ENCODE measurements at regions not wholly inside any gene's neighbourhood (a gene's known extent, or its start where the extent isn't known, plus 50 kb on each side); places are given as distances from the start of the nearest gene placed in this dataset.

DNA sequence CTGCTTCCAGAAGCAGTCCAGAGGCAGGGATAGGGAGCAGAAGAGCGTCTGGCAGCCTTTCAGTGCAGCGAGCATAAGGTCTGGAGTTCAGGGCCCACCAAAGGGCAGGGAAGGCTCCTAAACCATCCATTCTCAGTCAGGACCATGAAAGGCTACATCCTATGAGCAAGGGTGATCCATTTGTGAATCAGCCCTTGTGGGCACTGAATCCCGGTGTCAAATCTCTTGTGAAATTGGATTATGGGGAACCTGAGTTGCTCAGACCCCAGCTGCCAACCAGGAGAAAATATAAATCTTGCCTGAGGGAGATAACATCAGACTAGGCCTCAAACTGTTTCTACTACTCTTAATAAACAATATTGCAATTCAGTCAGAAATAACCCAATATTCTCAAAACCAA lies 204.4 kb downstream of the SYK start:
- no peaks in the 10 kb centered on the region for H3K9me2 ChIP-seq
- no peaks in the 10 kb centered on the region for H4K20me1 ChIP-seq (ENCODE audit: insufficient read depth)
- H3K4me2 ChIP-seq: no peak overlapping the region
- no peak overlapping the region for H3K9ac ChIP-seq
- POLR2A ChIA-PET: no interaction called here
- H3K36me3 ChIP-seq (replicated peaks in 1 of 2; ENCODE audit: control insufficient read depth in 1 of 2, insufficient read depth in 2 of 2, low read length in 1 of 2): no peaks in the 10 kb centered on the region
- H3K9me3 ChIP-seq: no peaks in the 10 kb centered on the region
- TF ChIP-seq TAF1 (IDR thresholded peaks at IDR 0.05; ENCODE audit: borderline replicate concordance, low read depth, low read length) (no peak), NFIC (IDR thresholded peaks at IDR 0.05; ENCODE audit: borderline replicate concordance) (no peak), EP300 (IDR thresholded peaks at IDR 0.05; ENCODE audit: borderline replicate concordance in 1 of 2, low read depth in 1 of 2, low read length in 1 of 2) (no peak), EZH2phosphoT487 (IDR thresholded peaks at IDR 0.05; ENCODE audit: borderline replicate concordance, low read depth) (no peak), TEAD4 (IDR thresholded peaks at IDR 0.05; ENCODE audit: borderline replicate concordance, insufficient read depth) (no peak), CHD2 (IDR thresholded peaks at IDR 0.05; ENCODE audit: low read length, partially characterized antibody) (no peak), FOXM1 (IDR thresholded peaks at IDR 0.05; ENCODE audit: low read depth) (no peak), SIN3A (IDR thresholded peaks at IDR 0.05; ENCODE audit: borderline replicate concordance, low read depth, low read length) (no peak), RXRA (IDR thresholded peaks at IDR 0.05; ENCODE audit: borderline replicate concordance, low read depth) (no peak), RAD21 (IDR thresholded peaks at IDR 0.05; ENCODE audit: low read length) (no peak), FOSL2 (IDR thresholded peaks at IDR 0.05; ENCODE audit: borderline replicate concordance, low read depth) (no peak), MEF2A (IDR thresholded peaks at IDR 0.05; ENCODE audit: borderline replicate concordance, low read depth) (no peak)
- TF ChIP-seq, protein P1, sequence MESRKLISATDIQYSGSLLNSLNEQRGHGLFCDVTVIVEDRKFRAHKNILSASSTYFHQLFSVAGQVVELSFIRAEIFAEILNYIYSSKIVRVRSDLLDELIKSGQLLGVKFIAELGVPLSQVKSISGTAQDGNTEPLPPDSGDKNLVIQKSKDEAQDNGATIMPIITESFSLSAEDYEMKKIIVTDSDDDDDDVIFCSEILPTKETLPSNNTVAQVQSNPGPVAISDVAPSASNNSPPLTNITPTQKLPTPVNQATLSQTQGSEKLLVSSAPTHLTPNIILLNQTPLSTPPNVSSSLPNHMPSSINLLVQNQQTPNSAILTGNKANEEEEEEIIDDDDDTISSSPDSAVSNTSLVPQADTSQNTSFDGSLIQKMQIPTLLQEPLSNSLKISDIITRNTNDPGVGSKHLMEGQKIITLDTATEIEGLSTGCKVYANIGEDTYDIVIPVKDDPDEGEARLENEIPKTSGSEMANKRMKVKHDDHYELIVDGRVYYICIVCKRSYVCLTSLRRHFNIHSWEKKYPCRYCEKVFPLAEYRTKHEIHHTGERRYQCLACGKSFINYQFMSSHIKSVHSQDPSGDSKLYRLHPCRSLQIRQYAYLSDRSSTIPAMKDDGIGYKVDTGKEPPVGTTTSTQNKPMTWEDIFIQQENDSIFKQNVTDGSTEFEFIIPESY (IDR thresholded peaks at IDR 0.05; ENCODE audit: borderline replicate concordance, low read depth): no peak
- TF ChIP-seq, protein P2, sequence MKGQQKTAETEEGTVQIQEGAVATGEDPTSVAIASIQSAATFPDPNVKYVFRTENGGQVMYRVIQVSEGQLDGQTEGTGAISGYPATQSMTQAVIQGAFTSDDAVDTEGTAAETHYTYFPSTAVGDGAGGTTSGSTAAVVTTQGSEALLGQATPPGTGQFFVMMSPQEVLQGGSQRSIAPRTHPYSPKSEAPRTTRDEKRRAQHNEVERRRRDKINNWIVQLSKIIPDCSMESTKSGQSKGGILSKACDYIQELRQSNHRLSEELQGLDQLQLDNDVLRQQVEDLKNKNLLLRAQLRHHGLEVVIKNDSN (IDR thresholded peaks at IDR 0.05; ENCODE audit: borderline replicate concordance, low read depth): no peak
- TF ChIP-seq, protein P3, sequence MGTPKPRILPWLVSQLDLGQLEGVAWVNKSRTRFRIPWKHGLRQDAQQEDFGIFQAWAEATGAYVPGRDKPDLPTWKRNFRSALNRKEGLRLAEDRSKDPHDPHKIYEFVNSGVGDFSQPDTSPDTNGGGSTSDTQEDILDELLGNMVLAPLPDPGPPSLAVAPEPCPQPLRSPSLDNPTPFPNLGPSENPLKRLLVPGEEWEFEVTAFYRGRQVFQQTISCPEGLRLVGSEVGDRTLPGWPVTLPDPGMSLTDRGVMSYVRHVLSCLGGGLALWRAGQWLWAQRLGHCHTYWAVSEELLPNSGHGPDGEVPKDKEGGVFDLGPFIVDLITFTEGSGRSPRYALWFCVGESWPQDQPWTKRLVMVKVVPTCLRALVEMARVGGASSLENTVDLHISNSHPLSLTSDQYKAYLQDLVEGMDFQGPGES (IDR thresholded peaks at IDR 0.05; ENCODE audit: low read depth, low read length): no peak
- TF ChIP-seq, protein P4, sequence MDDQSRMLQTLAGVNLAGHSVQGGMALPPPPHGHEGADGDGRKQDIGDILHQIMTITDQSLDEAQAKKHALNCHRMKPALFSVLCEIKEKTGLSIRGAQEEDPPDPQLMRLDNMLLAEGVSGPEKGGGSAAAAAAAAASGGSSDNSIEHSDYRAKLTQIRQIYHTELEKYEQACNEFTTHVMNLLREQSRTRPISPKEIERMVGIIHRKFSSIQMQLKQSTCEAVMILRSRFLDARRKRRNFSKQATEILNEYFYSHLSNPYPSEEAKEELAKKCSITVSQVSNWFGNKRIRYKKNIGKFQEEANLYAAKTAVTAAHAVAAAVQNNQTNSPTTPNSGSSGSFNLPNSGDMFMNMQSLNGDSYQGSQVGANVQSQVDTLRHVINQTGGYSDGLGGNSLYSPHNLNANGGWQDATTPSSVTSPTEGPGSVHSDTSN (IDR thresholded peaks at IDR 0.05): no peak
- TF ChIP-seq, protein P5, sequence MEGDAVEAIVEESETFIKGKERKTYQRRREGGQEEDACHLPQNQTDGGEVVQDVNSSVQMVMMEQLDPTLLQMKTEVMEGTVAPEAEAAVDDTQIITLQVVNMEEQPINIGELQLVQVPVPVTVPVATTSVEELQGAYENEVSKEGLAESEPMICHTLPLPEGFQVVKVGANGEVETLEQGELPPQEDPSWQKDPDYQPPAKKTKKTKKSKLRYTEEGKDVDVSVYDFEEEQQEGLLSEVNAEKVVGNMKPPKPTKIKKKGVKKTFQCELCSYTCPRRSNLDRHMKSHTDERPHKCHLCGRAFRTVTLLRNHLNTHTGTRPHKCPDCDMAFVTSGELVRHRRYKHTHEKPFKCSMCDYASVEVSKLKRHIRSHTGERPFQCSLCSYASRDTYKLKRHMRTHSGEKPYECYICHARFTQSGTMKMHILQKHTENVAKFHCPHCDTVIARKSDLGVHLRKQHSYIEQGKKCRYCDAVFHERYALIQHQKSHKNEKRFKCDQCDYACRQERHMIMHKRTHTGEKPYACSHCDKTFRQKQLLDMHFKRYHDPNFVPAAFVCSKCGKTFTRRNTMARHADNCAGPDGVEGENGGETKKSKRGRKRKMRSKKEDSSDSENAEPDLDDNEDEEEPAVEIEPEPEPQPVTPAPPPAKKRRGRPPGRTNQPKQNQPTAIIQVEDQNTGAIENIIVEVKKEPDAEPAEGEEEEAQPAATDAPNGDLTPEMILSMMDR (IDR thresholded peaks at IDR 0.05): no peak
- no peak overlapping the region for H3K27ac ChIP-seq (ENCODE audit: low read depth in 2 of 2, low read length in 1 of 2)
- 22% methylated on average over 3 of the region's 3 CpGs for WGBS (ENCODE audit: low lambda C conversion rate)
- DNase-seq: no peak
- no peak overlapping the region for H3K4me3 ChIP-seq (ENCODE audit: low read depth in 2 of 2, low read length in 1 of 2)
- no peak overlapping the region for H2AFZ ChIP-seq (ENCODE audit: low read depth)
- H3K4me1 ChIP-seq (ENCODE audit: control insufficient read depth in 1 of 2, insufficient read depth in 2 of 2, low read depth in 1 of 2, low read length in 1 of 2): no peaks in the 10 kb centered on the region; a peak in 1 of 4 replicates
- no peaks in the 10 kb centered on the region for H3K27me3 ChIP-seq (ENCODE audit: insufficient read depth)
- H3K79me2 ChIP-seq (ENCODE audit: insufficient read depth): no peaks in the 10 kb centered on the region
- no peaks in the 10 kb centered on the region for H3F3A ChIP-seq (replicated peaks; ENCODE audit: insufficient read depth)
- CTCF ChIA-PET: interaction anchor here (1.2 to 1.4 kb wide), 2 partner anchors 17 to 31 kb away, joined by 3 read pairs; no protein-coding TSS in a partner anchor
